ENCODE measurements at regions not wholly inside any gene's neighbourhood (a gene's known extent, or its start where the extent isn't known, plus 50 kb on each side); places are given as distances from the start of the nearest gene placed in this dataset.

- Mint-ChIP-seq H3K36me3 (ENCODE audit: low read depth, unreplicated experiment) (no peaks in the 10 kb centered on the region), H3K4me3 (ENCODE audit: unreplicated experiment) (no peak overlapping the region), H3K9me3 (ENCODE audit: unreplicated experiment) (peaks cover 15% of the 10 kb centered on the region), H3K27ac (ENCODE audit: unreplicated experiment) (no peak overlapping the region), H3K4me1 (ENCODE audit: low read depth, unreplicated experiment) (no peaks in the 10 kb centered on the region), H3K27me3 (ENCODE audit: low read depth, unreplicated experiment) (peaks cover 38% of the 10 kb centered on the region)
- no peak for DNase-seq (ENCODE audit: low read depth)
- TF ChIP-seq CTCF (IDR thresholded peaks at IDR 0.05; ENCODE audit: insufficient read depth, low read depth, low read length) = no peak
- no peak for TF ChIP-seq EZH2 (IDR thresholded peaks at IDR 0.05; ENCODE audit: insufficient read depth, low read length)
- no peaks in the 10 kb centered on the region for H3K79me2 ChIP-seq (ENCODE audit: insufficient read depth, low read length)
- no peak overlapping the region for H3K9ac ChIP-seq (ENCODE audit: low read length)
- no peak for FAIRE-seq
- no peak overlapping the region for H3K4me2 ChIP-seq (ENCODE audit: low read length)
- no peaks in the 10 kb centered on the region for H3K36me3 ChIP-seq (ENCODE audit: insufficient read depth, low read length)
- H2AFZ ChIP-seq (ENCODE audit: low read depth, low read length) = no peak overlapping the region
- H3K4me1 ChIP-seq (ENCODE audit: insufficient read depth, low read length) = no peaks in the 10 kb centered on the region
- peaks cover 13% of the 10 kb centered on the region for H3K27me3 ChIP-seq (ENCODE audit: insufficient read depth, low read length)
- H3K27ac ChIP-seq (ENCODE audit: low read depth, low read length) = no peak overlapping the region
- H3K4me3 ChIP-seq (ENCODE audit: insufficient read depth, low read depth, low read length) = no peak overlapping the region
- no peaks in the 10 kb centered on the region for H4K20me1 ChIP-seq (ENCODE audit: insufficient read depth, low read length)
- no peaks in the 10 kb centered on the region for H3K9me3 ChIP-seq (ENCODE audit: insufficient read depth, low read depth, low read length)
These were observed 89.2 kb upstream of the SLC6A11 start for GRCh38 chr3:10726787-10727186.

DNA sequence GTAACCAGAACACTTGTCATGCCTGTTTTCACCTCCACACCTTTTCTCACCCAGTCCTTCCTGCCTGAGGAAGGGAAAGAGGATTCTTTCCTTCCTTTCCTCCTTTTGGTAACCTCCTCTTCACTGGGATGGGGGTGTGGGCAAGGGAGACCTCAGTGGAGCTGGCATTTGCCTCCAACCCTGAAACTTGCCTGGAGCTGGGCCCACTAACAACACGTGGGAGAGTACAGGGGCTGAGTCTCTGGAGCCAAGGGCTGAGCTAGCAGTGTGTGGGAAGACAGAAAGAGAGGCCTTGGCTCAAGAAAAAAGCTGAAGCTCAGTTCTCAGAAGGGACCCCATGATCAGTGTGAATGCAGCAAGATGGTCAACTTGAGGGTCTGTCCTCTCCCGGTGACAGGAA lies 86.6 kb upstream of the SLC6A11 start:
- no peak for DNase-seq (ENCODE audit: low read depth)
- no peaks in the 10 kb centered on the region for H4K20me1 ChIP-seq (ENCODE audit: insufficient read depth, low read length)
- no peak overlapping the region for H3K9ac ChIP-seq (ENCODE audit: low read length)
- no peaks in the 10 kb centered on the region for H3K36me3 ChIP-seq (ENCODE audit: insufficient read depth, low read length)
- H3K36me3 Mint-ChIP-seq (ENCODE audit: low read depth, unreplicated experiment) = no peaks in the 10 kb centered on the region
- no peak overlapping the region for H3K27ac Mint-ChIP-seq (ENCODE audit: unreplicated experiment)
- H3K4me1 ChIP-seq (ENCODE audit: insufficient read depth, low read length) = no peaks in the 10 kb centered on the region
- H3K4me2 ChIP-seq (ENCODE audit: low read length) = no peak overlapping the region
- no peak overlapping the region for H3K4me3 Mint-ChIP-seq (ENCODE audit: unreplicated experiment)
- no peak overlapping the region for H2AFZ ChIP-seq (ENCODE audit: low read depth, low read length)
- no peak for TF ChIP-seq CTCF (IDR thresholded peaks at IDR 0.05; ENCODE audit: insufficient read depth, low read depth, low read length)
- H3K9me3 Mint-ChIP-seq (ENCODE audit: unreplicated experiment) = peaks cover 27% of the 10 kb centered on the region
- H3K4me3 ChIP-seq (ENCODE audit: insufficient read depth, low read depth, low read length) = no peak overlapping the region
- no peaks in the 10 kb centered on the region for H3K27me3 ChIP-seq (ENCODE audit: insufficient read depth, low read length)
- H3K4me1 Mint-ChIP-seq (ENCODE audit: low read depth, unreplicated experiment) = no peaks in the 10 kb centered on the region
- peaks cover 6% of the 10 kb centered on the region for H3K9me3 ChIP-seq (ENCODE audit: insufficient read depth, low read depth, low read length)
- H3K27me3 Mint-ChIP-seq (ENCODE audit: low read depth, unreplicated experiment) = peaks cover 14% of the 10 kb centered on the region
- H3K79me2 ChIP-seq (ENCODE audit: insufficient read depth, low read length) = no peaks in the 10 kb centered on the region
- no peak overlapping the region for H3K27ac ChIP-seq (ENCODE audit: low read depth, low read length)
- FAIRE-seq = no peak

DNA sequence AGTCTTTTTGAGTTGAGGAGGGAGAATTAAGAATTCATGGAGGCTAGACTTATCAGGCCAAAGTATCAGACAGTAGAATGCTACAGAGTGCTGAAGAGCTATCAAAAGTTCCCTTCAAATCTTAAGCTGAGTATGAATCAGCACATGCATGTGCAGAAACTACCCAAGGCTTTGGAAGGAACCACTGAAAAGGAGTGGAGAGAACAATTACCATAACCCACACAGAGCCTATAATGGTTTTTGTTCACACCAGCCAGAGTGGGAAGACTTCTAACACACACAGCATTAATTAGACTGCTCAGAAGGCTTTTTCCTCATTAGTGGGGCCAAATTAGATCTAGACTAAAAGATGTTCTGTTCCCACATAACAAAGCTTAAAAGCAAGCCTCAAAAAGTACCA lies 83.7 kb upstream of the SLC6A11 start:
- H3K4me3 ChIP-seq (ENCODE audit: insufficient read depth, low read depth, low read length) = no peak overlapping the region
- H3K4me1 ChIP-seq (ENCODE audit: insufficient read depth, low read length) = no peaks in the 10 kb centered on the region
- no peaks in the 10 kb centered on the region for H3K36me3 Mint-ChIP-seq (ENCODE audit: low read depth, unreplicated experiment)
- H3K79me2 ChIP-seq (ENCODE audit: insufficient read depth, low read length) = no peaks in the 10 kb centered on the region
- H3K9me3 ChIP-seq (ENCODE audit: insufficient read depth, low read depth, low read length) = peaks cover 6% of the 10 kb centered on the region
- no peak overlapping the region for H3K27ac ChIP-seq (ENCODE audit: low read depth, low read length)
- DNase-seq (ENCODE audit: low read depth) = no peak
- FAIRE-seq = no peak
- H3K9ac ChIP-seq (ENCODE audit: low read length) = no peak overlapping the region
- no peak overlapping the region for H3K4me3 Mint-ChIP-seq (ENCODE audit: unreplicated experiment)
- H3K9me3 Mint-ChIP-seq (ENCODE audit: unreplicated experiment) = peaks cover 25% of the 10 kb centered on the region
- TF ChIP-seq EZH2 (IDR thresholded peaks at IDR 0.05; ENCODE audit: insufficient read depth, low read length) (no peak), CTCF (IDR thresholded peaks at IDR 0.05; ENCODE audit: insufficient read depth, low read depth, low read length) (no peak)
- H4K20me1 ChIP-seq (ENCODE audit: insufficient read depth, low read length) = no peaks in the 10 kb centered on the region
- H3K27ac Mint-ChIP-seq (ENCODE audit: unreplicated experiment) = no peak overlapping the region
- H3K27me3 ChIP-seq (ENCODE audit: insufficient read depth, low read length) = peaks cover 2% of the 10 kb centered on the region
- H3K4me1 Mint-ChIP-seq (ENCODE audit: low read depth, unreplicated experiment) = no peaks in the 10 kb centered on the region
- peaks cover 24% of the 10 kb centered on the region for H3K27me3 Mint-ChIP-seq (ENCODE audit: low read depth, unreplicated experiment)
- H3K4me2 ChIP-seq (ENCODE audit: low read length) = no peak overlapping the region
- no peaks in the 10 kb centered on the region for H3K36me3 ChIP-seq (ENCODE audit: insufficient read depth, low read length)
- no peak overlapping the region for H2AFZ ChIP-seq (ENCODE audit: low read depth, low read length)

Data from astrocyte (in vitro differentiated cells and primary cell).